DMS53 treated with DMSO at 0.1 percent for 48 hours (cell line): ENCODE measurements at regions not wholly inside any gene's neighbourhood (a gene's known extent, or its start where the extent isn't known, plus 50 kb on each side); places are given as distances from the start of the nearest gene placed in this dataset.

Experiments
- DNase-seq: peaks from one replicate; lab custom pipeline; 2025; ENCODE audit not compliant: unreplicated experiment; lab: John Stamatoyannopoulos, UW

DNA sequence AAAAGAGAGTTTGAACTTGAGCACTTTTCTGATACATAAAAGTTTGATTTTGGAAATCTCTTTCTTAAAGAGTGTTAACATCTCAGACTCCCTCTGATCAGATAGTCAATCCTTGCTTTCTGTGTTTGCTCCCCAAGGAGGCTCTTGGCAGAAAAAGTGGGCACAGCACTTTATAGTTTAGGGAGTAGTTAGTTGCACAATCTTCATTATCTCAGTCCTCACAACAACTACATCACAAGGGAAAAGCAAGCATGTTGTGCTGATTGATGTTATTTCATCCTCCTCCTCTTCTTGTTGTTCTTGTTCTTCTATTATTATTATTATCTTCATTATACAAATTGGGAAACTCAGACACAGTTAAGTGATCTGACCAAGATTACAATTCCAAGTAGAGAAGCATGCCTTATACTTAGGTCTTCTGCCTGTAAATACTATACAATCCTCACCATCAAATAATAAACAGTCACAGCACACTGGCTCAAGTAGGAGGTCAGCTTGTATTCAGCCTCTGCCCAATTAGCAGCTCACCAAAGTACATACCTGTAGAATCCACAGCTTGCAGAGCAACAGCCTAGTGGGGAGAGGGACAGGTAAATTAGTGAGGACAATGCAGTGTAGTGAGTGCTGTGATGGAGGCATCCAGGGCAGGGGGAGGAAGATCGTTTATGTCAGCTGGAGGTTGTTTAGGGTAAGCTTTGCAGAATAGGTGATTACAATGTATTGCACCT lies 304.1 kb upstream of the MME start:
- no peak for DNase-seq

DNA sequence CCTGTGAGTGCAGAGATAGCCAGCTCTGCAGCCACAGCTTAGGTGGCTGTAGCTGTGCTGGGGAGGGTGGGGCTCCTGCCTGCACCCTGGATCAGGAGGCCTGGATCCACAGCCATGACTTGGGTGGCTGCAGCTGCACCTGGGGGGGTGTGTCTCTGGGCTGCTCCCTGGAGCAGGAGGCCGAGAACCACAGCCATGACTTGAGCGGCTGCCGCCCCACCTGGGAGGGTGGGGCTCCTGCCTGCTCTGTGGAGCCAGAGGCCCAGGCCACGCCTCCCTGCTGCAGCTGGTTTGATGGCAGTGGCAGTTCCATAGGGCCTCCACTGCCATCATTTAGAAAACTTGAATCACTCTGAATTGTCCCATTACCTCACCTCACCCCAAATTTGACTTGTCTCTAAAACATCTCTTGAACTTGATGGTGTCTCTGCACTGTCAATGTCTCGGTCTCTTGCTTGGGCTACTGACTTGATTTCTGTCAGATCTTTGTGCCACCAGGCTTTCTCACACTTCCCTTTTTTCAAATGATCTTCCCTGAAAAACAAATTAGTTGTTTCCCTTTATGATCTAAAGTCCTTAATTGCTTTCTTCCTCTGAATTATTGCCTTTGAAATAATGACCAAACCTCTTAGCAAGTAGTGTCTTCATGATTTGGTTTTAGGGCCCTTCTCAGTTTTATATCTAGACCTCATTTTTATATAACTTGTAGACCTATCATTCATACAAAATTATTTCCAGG lies 313.2 kb upstream of the MME start:
- DNase-seq = no peak

DNA sequence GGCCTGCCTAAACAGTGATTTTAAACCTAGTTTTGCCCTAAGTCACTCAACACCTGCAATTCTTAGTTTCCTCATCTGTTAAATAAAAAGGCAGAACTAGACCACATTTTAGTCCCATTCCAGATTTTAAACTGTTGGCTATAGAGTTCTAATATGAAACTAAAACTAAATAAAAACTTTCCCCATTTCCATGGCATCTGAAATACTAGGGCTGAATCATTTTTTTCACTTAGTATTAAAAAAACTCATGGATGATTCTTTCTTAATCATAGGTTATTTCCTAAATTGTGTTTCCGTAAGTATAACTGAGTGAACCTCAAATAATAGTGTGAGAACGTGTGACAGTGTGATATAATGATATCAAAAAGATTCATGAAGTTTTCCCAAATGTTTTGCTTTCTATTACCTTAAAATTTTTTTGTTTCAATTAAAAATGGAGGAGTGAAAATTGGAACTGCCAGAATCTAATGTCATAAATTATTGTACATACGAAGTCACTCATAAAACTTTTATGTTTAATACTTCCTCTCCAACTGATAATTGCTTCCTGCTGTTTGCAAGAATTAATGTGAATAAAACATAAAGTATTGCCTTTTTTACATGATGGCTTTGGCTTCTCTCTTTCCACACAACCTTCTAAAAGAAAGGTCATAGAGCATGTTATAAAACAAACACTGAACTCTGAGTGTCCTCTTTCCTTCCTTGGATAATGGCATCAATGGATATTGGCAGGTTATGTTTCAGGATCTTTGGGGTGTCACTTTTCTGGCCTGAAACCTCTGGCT lies 315.1 kb upstream of the MME start:
- DNase-seq = no peak

DNA sequence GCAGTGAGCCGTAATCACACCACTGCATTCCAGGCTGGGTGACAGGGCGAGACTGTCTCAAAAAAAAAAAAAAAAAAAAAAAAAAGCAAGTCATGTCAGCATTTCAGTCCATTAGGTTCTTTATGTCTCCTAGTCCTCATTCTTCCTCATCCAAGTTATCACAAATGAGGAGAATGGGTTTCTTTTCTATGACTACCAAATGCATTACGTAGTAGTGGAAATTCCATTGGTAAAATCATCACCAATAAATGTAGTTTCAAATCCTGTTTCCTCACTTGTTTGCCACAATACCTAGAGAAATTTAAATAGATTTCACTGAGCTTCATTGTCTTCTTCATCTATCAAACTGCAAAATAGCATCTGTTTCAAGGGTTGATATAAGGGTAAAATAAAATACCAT lies 317.6 kb upstream of the MME start:
- DNase-seq = no peak

DNA sequence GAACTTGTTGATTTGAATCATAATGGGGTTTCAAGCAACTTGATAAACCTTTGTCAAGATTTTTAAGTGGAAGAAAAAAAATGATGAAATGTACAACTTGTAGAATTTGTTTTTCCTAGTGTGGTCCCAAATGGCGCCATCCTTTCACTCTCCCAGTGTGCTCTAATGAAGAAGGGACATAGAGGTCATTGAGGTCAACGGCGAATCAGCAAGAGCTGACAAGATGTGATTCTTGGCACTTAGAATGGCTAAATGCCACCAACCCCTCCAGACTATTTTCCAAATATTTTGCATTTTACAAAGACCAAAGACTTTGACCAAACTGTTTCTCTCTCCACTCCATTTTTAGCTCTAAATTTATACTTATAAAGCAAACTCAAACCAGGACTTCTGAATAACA lies 320.2 kb upstream of the MME start:
- no peak for DNase-seq

DNA sequence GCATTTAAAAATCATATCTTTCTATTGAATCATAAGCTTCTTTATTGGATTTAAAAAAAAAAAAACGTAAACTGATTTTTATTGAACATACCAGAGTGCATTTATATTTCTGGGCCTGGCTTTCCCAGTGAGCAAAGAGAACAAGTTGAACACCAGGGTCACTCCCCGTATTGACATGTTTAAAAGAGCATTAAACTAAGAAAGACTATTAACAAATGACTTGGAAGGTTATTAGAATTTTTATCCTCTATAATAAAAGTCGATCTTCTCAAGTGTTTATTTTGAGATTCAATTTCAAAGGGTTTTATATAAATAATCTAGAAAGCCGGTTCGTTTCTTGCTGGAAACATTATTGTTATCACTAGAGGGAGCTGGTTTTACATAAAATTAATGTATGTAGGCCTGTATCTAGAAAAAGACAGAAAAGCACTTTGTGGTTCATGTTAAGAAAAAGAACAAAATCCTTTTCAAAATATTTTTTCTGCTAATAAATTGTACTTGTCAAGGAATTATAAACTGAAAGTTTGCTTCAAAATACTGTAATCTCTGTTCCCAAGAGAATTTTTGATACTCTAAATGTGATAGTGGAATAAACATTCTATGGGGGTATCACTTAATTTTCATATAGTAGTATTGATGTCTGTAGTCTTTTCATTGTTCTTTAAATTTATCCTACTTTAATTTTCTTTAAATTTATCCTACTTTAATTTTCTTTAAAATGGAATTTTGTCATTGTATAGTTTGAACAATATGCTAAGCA lies 321.8 kb upstream of the MME start:
- DNase-seq = peak; percentile 11

DNA sequence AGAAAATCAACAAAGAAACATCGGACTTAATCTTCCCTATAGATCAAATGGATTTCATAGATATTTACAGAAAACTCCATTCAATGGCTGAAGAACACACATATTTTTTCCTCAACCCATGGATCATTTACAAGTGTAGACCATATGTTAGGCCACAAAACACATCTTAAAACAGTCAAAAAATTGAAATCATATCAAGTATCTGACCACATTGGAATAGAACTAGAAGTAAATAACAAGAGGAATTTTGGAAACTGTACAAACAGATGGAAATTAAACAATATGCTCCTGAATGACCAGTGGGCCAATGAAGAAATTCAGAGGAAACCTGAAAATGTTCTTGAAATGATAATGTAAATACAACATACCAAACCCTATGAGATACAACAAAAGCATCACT lies 323.1 kb upstream of the GPR149 start:
- DNase-seq = no peak

DNA sequence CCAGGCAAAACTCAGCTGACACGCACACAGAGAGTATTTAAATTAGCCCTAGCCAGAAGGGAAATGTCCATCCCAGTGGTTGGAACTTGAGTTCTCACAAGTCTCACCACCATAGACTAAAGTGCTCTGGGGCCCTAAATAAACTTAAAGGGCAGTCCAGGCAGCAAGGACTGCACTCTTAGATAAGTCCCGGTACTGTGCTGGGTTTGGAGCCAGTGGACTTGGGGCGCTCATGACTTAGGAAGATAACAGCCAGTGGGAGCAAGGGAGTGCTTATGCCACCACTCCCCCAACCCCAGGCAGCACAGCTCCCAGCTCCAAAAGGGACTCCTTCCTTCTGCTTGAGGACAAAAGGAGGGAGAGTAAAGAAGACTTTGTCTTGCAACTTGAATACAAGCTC lies 319.5 kb upstream of the GPR149 start:
- DNase-seq = no peak

DNA sequence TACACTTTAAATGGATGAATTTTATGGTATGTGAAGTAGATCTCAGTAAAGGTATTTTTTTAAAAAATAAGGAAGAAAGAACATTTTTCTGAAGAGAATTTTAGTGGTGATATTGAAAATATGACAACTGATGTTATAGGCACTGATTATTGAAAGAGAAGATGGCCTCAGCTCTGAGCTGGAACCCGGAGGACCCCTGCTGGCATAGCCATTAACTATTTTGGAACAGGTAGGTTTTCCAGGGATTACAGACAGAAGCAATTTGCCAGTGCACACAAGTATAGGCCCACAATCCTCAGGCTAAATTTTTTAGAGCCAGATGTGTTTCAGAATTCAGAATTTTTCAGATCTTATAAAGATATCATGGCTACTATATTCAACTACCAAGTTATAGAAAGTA lies 315.9 kb upstream of the GPR149 start:
- no peak for DNase-seq

DNA sequence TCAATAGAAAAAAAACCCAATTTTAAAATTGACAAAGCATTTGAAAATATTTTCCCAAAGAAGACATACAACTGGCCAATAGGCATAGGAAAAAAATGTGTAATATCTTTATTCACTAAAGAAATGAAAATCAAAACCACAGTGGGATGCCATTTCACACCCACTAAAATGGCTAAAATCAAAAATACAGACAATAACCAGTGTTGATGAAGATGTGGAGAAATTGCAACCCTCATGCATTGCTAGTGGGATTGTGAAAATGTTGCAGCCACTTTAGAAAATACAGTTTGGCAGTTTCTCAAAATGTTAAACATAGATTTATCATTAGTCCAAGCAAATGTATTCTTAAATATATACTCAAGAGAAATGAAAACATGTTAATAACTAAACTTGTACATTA lies 315.1 kb upstream of the GPR149 start:
- DNase-seq = no peak

DNA sequence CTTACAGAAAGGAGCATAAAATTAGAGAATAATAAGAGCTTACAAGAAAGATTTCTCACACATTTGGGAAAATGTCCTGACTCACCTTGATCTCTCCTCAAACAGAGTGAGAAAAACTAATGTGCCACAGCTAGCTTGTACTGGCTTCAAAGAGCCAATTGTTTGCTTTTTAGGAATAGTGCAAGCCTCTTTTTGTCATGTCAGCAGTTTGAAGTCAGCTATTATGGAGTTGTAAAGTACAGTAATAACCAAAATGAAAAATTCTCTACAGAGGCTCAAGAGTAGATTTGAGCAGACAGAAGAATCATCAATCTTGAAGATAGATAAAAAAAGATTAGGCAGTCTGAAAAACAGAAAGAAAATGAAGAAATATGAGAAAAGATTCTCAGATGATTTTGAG lies 313.4 kb upstream of the GPR149 start:
- DNase-seq = no peak

DNA sequence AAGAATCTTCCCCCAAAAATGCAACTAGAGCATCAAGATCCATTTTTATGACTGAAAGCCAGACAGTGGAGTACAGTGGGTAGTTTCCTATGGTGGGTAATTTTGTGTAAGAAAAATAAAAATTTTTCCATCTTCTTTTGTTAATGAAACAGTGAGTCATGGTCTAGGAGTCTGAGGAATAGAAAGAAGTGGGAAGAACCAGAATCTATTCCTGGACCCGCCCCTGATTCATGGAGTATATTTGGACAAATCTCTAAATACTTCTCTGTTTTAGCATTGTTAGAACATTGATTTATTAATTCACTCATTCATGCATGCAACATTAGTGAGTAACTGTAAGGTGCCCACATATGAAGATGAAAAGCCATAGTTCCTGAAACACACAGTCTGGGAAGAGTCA lies 304.5 kb upstream of the GPR149 start:
- DNase-seq = no peak

DNA sequence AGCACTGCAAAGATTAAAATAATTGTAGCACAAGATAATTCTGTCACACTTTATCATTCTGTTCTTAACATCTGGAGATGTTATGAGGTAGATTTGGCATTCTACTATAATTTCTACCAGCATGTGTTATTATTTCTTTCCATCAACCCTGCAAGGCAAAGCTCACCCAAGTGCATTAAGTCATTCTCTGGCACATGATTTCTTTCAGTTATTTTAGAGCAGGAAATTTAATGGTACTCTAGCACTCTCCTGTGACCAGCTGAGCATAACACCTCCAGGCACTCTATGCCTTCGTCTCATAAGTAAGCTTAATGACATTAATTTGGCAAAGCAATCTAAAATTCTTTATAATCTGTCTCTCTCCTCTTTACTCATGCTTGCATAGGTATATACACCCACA lies 300.2 kb upstream of the GPR149 start:
- no peak for DNase-seq

DNA sequence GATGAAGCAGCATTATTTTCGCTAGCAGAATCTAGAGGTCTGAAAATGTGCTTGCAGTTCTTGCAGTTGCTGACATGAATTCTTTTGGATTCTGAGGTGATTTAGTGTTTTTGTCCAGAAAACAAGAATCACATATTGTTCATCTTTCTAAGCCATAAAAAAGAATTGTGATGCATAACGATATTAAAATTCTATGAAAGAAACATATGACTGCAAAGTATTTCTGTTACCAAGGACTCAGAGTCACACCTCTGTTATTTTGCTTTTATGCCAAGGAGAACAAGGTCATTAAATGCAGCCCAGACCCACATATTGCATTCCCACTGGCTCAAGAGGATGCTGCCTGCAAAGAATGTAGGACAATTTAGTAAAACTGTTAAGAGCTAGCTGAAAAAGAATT lies 299.8 kb upstream of the GPR149 start:
- no peak for DNase-seq

DNA sequence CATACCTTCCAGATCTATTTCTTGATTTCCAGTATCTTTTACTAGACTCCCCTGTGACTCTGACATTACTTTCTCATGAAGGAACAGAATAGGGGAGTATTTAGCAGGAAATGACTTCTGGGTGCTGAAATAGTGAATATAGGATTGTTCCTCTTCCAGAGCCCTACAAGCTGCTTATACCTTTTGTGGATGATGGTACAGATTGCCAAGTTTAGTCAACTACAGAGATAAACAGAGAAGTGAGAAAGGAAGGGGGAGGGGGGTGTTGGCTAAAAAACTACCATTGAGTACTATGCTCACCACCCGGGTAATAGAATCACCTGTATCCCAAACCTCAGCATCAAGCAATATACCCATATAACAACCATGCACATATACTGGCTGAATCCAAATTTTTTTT lies 298.3 kb upstream of the GPR149 start:
- no peak for DNase-seq

DNA sequence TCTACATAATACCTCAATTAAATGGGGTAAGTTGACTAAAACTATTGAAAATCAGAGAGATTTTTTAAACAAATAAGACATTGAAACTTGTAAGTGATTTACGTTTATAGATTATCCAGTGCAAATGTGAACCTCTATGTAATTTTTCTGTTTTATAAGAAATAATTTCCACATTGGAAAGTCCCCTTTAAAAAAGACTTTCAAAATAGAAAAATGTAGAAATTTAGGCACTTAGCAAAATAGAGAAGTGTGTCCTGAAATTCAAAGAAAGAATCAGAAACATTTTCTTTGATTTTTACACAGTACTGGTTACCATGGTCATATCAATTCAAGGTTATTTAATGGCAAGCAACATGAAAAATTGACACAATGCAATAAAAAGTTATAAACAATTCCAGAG lies 290.9 kb upstream of the GPR149 start:
- no peak for DNase-seq

DNA sequence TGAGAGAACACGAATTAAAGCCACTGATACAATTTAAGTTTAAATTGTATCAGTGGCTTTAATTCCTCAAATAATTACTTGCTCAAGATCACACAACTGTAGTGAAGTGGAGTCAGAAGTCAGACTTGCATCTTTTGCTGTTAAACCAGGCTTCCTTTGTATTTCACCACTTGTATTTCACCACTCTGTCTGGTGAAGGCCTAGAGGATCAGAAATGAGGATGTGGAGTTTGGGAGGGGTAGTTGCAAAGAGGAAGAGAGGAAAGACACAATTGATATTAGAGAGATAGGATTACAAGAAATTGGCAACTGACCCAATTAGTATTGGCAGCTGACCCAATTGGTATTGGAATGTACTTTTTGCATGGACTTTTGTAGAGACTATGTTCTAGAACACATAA lies 288.1 kb upstream of the GPR149 start:
- DNase-seq = no peak

DNA sequence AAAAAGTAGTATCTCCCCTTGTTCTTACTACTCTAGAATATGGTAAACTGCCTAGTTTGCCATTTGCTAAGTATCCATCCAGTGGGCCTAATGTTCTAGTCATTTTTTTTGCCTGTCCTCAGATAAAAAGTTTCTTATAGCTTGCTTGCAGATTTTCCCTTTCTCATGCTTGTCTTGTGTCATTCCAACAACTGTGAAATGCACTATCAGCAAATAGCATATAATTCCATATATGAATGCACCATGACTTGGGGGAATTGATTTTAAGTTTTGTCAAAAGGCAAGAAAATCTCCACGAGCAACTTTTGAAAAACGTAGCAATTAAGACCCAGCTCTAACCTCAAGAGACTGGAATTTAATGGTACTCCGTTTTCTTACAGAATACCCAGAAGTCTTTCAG lies 286.2 kb upstream of the GPR149 start:
- DNase-seq = no peak

DNA sequence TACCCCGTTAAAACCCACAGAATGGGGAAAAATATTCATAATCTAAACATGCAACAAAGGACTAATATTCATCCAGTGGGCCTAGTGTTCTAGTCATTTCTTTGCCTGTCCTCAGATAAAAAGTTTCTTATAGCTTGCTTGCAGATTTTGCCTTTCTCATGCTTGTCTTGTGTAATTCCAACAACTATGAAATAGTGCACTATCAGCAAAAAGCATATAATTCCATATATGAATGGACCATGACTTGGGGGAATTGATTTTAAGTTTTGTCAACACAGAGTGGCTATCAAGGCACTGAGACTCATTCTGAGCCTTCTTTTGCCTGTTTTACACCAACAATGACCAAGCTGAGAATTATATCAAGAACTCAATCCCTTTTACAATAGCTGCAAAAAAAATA lies 278.6 kb upstream of the GPR149 start:
- no peak for DNase-seq

DNA sequence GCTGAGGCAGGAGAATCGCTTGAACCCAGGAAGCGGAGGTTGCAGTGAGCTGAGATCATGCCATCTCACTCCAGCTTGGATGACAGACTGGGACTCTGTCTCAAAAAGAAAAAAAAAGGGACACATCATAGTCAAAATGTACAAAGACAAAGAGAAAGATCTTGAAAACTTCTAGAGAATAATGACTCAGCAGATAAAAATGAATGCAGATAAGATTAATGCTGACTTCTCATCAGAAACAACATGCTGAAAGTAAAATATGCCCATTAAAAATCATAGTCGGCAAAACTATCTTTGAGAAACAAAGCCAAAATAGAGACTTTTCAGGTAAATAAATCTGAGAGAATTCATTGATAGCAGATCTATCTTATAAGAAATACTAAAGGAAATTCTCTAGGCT lies 271.1 kb upstream of the GPR149 start:
- DNase-seq = no peak

DNA sequence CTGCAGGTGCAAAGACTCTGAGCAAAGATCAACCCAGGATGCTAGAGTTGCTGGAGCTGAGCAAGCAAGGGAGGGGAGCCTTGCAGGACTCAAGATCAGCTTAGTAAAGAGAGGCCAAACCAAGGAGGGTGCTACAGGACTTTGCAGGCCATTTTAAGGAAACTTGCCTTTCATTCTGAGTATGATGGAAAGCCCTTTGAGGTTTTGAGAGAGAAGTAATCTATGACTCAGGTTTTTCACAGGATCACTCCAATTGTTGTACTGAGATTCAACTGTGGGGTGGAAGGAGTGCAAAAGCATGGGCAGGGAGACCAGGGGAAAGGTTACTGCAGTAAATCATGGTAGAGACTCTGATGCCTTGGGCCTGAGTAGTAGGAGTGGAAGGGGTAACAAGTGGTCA lies 260.4 kb upstream of the GPR149 start:
- DNase-seq = no peak
